ENCODE measurements at regions not wholly inside any gene's neighbourhood (a gene's known extent, or its start where the extent isn't known, plus 50 kb on each side); places are given as distances from the start of the nearest gene placed in this dataset.

DNA sequence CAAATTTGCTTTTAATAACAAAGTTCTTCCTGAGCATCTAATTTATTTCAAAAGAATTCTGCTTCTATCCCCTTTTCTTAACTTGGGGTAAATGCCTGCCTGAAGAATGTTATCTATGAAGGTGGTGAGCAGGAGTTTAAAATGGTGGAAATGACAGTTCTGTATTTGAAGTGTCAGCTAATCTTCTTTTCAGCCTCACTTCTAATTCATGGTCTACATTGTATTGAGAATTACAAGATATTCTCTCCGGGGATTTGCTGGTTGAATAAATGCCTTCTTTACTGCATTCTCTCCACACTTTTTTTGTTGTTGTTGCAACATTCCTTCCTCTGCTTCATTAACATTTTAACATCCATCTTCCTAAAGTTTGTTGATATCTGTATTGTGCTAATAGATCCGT, 143.1 kb upstream of the GRIN3A start:
- TF ChIP-seq, protein P1, sequence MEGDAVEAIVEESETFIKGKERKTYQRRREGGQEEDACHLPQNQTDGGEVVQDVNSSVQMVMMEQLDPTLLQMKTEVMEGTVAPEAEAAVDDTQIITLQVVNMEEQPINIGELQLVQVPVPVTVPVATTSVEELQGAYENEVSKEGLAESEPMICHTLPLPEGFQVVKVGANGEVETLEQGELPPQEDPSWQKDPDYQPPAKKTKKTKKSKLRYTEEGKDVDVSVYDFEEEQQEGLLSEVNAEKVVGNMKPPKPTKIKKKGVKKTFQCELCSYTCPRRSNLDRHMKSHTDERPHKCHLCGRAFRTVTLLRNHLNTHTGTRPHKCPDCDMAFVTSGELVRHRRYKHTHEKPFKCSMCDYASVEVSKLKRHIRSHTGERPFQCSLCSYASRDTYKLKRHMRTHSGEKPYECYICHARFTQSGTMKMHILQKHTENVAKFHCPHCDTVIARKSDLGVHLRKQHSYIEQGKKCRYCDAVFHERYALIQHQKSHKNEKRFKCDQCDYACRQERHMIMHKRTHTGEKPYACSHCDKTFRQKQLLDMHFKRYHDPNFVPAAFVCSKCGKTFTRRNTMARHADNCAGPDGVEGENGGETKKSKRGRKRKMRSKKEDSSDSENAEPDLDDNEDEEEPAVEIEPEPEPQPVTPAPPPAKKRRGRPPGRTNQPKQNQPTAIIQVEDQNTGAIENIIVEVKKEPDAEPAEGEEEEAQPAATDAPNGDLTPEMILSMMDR (IDR thresholded peaks at IDR 0.05; ENCODE audit: insufficient read depth, low read depth, low read length), result no peak
- POLR2A ChIA-PET, result no interaction called here
- no peak for DNase-seq (ENCODE audit: low read depth)
- Histone ChIP-seq H3K27me3 (ENCODE audit: control insufficient read depth, insufficient read depth, low read length) (no peaks in the 10 kb centered on the region), H3K4me3 (ENCODE audit: low read depth, low read length) (no peak overlapping the region), H3K36me3 (ENCODE audit: control insufficient read depth, insufficient read depth, low read length) (no peaks in the 10 kb centered on the region)
- CTCF ChIA-PET, result no interaction called here

DNA sequence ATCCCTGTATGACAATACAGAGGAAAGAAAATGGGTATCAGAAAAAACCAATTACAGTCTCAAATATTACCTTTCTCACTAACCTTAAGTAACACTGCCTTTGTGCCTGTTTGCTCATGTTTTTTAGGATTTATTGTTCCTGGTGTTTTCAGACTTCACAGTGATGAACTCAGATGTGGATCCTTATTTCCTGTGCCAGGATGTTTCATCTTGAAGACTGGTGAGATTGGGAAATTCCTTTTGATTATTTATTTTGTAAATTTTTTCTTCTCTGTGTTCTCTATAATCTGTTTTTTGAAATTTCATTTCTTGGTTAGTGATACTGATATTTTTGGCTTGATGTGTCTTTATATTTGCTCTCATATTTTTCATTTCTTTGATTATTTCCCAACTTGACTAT, 142.4 kb upstream of the GRIN3A start:
- CTCF ChIA-PET, result no interaction called here
- TF ChIP-seq, protein P1 (IDR thresholded peaks at IDR 0.05; ENCODE audit: insufficient read depth, low read depth, low read length), result no peak
- POLR2A ChIA-PET, result no interaction called here
- no peak for DNase-seq (ENCODE audit: low read depth)
- Histone ChIP-seq H3K27me3 (ENCODE audit: control insufficient read depth, insufficient read depth, low read length) (no peaks in the 10 kb centered on the region), H3K4me3 (ENCODE audit: low read depth, low read length) (no peak overlapping the region), H3K36me3 (ENCODE audit: control insufficient read depth, insufficient read depth, low read length) (no peaks in the 10 kb centered on the region)

DNA sequence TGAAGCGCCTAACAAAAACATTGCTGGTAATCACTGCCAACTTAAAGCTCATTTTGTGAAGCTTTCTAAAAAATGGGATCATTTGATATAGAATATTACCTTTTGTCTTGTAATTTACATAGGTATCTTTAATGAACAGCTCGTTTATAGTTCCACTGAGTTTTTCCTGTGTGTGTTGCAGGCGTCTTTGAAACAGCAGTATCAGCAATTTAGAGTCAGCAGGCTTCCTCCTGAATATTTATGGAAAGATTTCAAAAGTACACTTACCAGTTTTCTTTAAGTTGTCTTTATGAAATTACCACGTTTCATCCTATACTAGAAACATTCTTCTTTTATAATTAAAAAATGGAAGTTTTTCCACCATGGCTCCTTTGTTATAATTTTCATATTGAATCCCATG, 140.3 kb upstream of the GRIN3A start:
- TF ChIP-seq, protein P1 (IDR thresholded peaks at IDR 0.05; ENCODE audit: insufficient read depth, low read depth, low read length), result no peak
- no peaks in the 10 kb centered on the region for H3K36me3 ChIP-seq (ENCODE audit: control insufficient read depth, insufficient read depth, low read length)
- H3K27me3 ChIP-seq (ENCODE audit: control insufficient read depth, insufficient read depth, low read length), result no peaks in the 10 kb centered on the region
- ChIA-PET POLR2A (no interaction called here), CTCF (no interaction called here)
- H3K4me3 ChIP-seq (ENCODE audit: low read depth, low read length), result no peak overlapping the region
- no peak for DNase-seq (ENCODE audit: low read depth)

DNA sequence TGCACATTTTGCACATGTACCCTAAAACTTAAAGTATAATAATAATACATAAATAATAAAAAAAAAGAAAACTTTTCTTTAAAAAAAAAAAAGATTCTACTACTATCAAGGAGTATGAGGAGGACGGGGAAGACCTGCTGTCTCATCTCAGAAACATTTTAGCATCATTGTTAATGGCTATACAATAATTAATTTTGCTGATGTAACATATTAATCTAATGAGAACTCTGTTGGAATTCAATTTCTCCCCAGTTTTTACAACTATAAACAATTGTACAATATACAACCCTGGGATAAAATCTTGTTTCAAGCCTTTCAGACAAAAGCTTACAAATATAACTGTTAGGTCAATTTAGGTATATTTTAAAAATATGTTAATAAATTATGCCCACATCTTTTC, 139.0 kb upstream of the GRIN3A start:
- Histone ChIP-seq H3K4me3 (ENCODE audit: low read depth, low read length) (no peak overlapping the region), H3K27me3 (ENCODE audit: control insufficient read depth, insufficient read depth, low read length) (no peaks in the 10 kb centered on the region), H3K36me3 (ENCODE audit: control insufficient read depth, insufficient read depth, low read length) (no peaks in the 10 kb centered on the region)
- DNase-seq (ENCODE audit: low read depth), result no peak
- CTCF ChIA-PET, result no interaction called here
- POLR2A ChIA-PET, result no interaction called here
- TF ChIP-seq, protein P1 (IDR thresholded peaks at IDR 0.05; ENCODE audit: insufficient read depth, low read depth, low read length), result no peak

DNA sequence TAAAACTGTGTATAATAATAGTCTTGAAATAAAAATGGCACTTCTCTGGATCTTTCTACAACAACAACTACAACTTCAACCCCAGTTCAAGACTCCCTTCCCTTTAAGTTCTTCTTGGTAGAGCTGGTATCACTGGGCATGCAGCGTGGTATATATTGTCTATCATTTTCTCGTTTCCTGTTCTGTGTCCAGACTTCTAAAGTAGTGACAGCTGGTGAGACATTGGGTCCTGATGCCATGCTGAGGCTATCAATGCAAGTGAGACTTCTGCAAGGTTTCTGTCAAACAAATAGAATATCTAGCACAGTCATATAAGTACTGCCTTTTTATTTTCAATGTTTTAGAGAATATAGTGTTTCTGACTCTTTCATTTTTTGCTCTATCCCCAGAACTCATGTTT, 123.0 kb upstream of the GRIN3A start:
- TF ChIP-seq, protein P1 (IDR thresholded peaks at IDR 0.05; ENCODE audit: insufficient read depth, low read depth, low read length), result no peak
- Histone ChIP-seq H3K27me3 (ENCODE audit: control insufficient read depth, insufficient read depth, low read length) (no peaks in the 10 kb centered on the region), H3K36me3 (ENCODE audit: control insufficient read depth, insufficient read depth, low read length) (no peaks in the 10 kb centered on the region), H3K4me3 (ENCODE audit: low read depth, low read length) (no peak overlapping the region)
- CTCF ChIA-PET, result no interaction called here
- POLR2A ChIA-PET, result no interaction called here
- DNase-seq (ENCODE audit: low read depth), result no peak

Measured in BJ (cell line).